ENCODE measurements at regions not wholly inside any gene's neighbourhood (a gene's known extent, or its start where the extent isn't known, plus 50 kb on each side); places are given as distances from the start of the nearest gene placed in this dataset.

GRCh38 chr6:12493446-12493845, 203.3 kb downstream of the EDN1 start:
- no peak overlapping the region for H3K4me3 ChIP-seq (ENCODE audit: low read depth, low read length)
- TF ChIP-seq CTCF (IDR thresholded peaks at IDR 0.05; ENCODE audit: low read depth, low read length, missing control alignments), result no peak
- DNase-seq (ENCODE audit: low read depth), result no peak

GRCh38 chr6:12494161-12494560, 204.0 kb downstream of the EDN1 start:
- no peak for DNase-seq (ENCODE audit: low read depth)
- TF ChIP-seq CTCF (IDR thresholded peaks at IDR 0.05; ENCODE audit: low read depth, low read length, missing control alignments), result no peak
- H3K4me3 ChIP-seq (ENCODE audit: low read depth, low read length), result no peak overlapping the region

GRCh38 chr6:12501990-12502389, 211.8 kb downstream of the EDN1 start:
- H3K4me3 ChIP-seq (ENCODE audit: low read depth, low read length), result no peak overlapping the region
- DNase-seq (ENCODE audit: low read depth), result no peak
- TF ChIP-seq CTCF (IDR thresholded peaks at IDR 0.05; ENCODE audit: low read depth, low read length, missing control alignments), result no peak

GRCh38 chr6:12504325-12504966, 212.1 kb upstream of the PHACTR1 start:
- H3K4me3 ChIP-seq (ENCODE audit: low read depth, low read length), result no peak overlapping the region
- peak; percentile 25 for DNase-seq (ENCODE audit: low read depth)
- peak; percentile 82 for TF ChIP-seq CTCF (IDR thresholded peaks at IDR 0.05; ENCODE audit: low read depth, low read length, missing control alignments)

- no peak overlapping the region for H3K4me3 ChIP-seq (ENCODE audit: low read depth, low read length)
- no peak for TF ChIP-seq CTCF (IDR thresholded peaks at IDR 0.05; ENCODE audit: low read depth, low read length, missing control alignments)
- DNase-seq (ENCODE audit: low read depth), result no peak
Observed at GRCh38 chr6:12505486-12505885, 211.1 kb upstream of the PHACTR1 start.

- no peak overlapping the region for H3K4me3 ChIP-seq (ENCODE audit: low read depth, low read length)
- TF ChIP-seq CTCF (IDR thresholded peaks at IDR 0.05; ENCODE audit: low read depth, low read length, missing control alignments), result no peak
- no peak for DNase-seq (ENCODE audit: low read depth)
Observed at GRCh38 chr6:12506159-12506558, 210.4 kb upstream of the PHACTR1 start.

GRCh38 chr6:12507636-12508035, 208.9 kb upstream of the PHACTR1 start:
- DNase-seq (ENCODE audit: low read depth), result no peak
- H3K4me3 ChIP-seq (ENCODE audit: low read depth, low read length), result no peak overlapping the region
- TF ChIP-seq CTCF (IDR thresholded peaks at IDR 0.05; ENCODE audit: low read depth, low read length, missing control alignments), result no peak
